Adrenal gland (tissue), 9 donors: ENCODE measurements at regions not wholly inside any gene's neighbourhood (a gene's known extent, or its start where the extent isn't known, plus 50 kb on each side); places are given as distances from the start of the nearest gene placed in this dataset.

Experiments used
- DNase-seq, 7 donors: peaks; one replicate each; pipeline ENCODE4 v3.0.0-alpha.2; 2019 to 2020
- H3K27ac ChIP-seq, 5 donors: fragments of 200-600 bp; sonication (generic) in 4 of 5; 1 replicate in 3 of 5; 2 replicates in 2 of 5; pipeline versions ENCODE4 v1.5.1 to v1.8.0; 2016 to 2020; ENCODE audit warnings: mild to moderate bottlenecking in 1 of 5
- H3K27me3 ChIP-seq: fragments of 200-600 bp; 2 replicates; pipeline ENCODE4 v1.8.0; 2021
- H3K36me3 ChIP-seq, 2 donors: fragments of 200-600 bp; replicated peaks in 1 of 2; 1 replicate in 1 of 2; 2 replicates in 1 of 2; pipeline versions ENCODE4 v1.5.1 to v1.8.0; 2018 to 2022
- H3K4me1 ChIP-seq, 2 donors: fragments of 200-600 bp; replicated peaks in 1 of 2; 1 replicate in 1 of 2; 2 replicates in 1 of 2; pipeline versions ENCODE4 v1.5.1 to v1.8.0; 2018 to 2021
- H3K4me3 ChIP-seq, 4 donors: fragments of 200-600 bp; sonication (generic) in 3 of 4; one replicate each; pipeline ENCODE4 v1.5.1; 2016 to 2018
- H3K9me3 ChIP-seq, 3 donors: fragments of 200-600 bp; sonication (generic) in 1 of 3; replicated peaks in 1 of 3; 1 replicate in 2 of 3; 2 replicates in 1 of 3; pipeline versions ENCODE4 v1.5.1 to v1.8.0; 2016 to 2021
- POLR2A ChIP-seq, 2 donors: fragments of 450-650 bp; IDR thresholded peaks; one replicate each; pipeline ENCODE4 v1.6.1; 2017; ENCODE audit warnings: antibody characterized with exemption in 2 of 2, mild to moderate bottlenecking in 2 of 2, moderate library complexity in 1 of 2
- WGBS, 4 donors: extraction: QIAGEN DNeasy Blood & Tissue Kit in 2 of 4; methylation state at CpG; one replicate each; pipeline versions ENCODE4 v1.1.5 to v1.1.7; 2013 to 2017; 5-methylcytosine and 5-hydroxymethylcytosine counted together
- intact Hi-C, 2 donors: fragments of 100-400 bp; cut with DNase I; formaldehyde crosslinking; loops; one replicate each; pipeline versions ENCODE4 v1.14.1 to v1.15.0; 2022 to 2023
- TF ChIP-seq, protein P1 (sequence below), 6 experiments: fragments of 450-650 bp in 4 of 6; fragments of 200-600 bp in 2 of 6; sonication (generic) in 1 of 6; IDR thresholded peaks; 1 replicate in 5 of 6; 2 replicates in 1 of 6; pipeline versions ENCODE4 v1.5.1 to v1.8.0; 2016 to 2021; ENCODE audit warnings: antibody characterized with exemption in 6 of 6, mild to moderate bottlenecking in 2 of 6, moderate library complexity in 1 of 6
- donor health status: healthy with polysubstance abuse.
- donor health status: Bipolar disorder and iron deficiency.
- donor health status: DM: yes; HTN: yes; CAD: no.
- donor health status: DM: no; HTN: no; CAD: no.
- donor health status: DM: no; HTN: no; CAD: no.

DNA sequence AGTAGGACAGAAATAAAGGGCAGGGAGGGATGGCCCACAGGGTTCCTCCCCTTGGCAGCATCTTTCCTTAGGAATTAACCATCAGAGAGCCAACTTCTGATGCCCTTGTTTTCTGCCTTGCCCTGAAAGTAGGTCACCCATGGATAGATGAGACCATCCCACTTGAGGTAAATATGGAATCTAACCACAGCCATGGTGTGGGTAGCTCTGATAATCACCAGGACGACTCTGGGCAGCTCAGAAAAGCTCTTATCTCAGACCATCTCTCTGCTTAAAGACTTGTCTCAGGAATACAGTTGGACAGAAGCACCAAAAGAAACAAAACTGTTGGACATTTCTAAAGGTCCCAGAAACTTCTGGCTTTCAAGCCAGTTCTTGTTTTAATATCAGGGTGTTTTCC is 101.4 kb upstream of the CELF4 start:
- WGBS, 4 donors: 9 to 37% (median 34%) methylated on average over 1 of the region's 1 CpG
- no peak for TF ChIP-seq POLR2A (IDR thresholded peaks at IDR 0.05)
- TF ChIP-seq, protein P1, sequence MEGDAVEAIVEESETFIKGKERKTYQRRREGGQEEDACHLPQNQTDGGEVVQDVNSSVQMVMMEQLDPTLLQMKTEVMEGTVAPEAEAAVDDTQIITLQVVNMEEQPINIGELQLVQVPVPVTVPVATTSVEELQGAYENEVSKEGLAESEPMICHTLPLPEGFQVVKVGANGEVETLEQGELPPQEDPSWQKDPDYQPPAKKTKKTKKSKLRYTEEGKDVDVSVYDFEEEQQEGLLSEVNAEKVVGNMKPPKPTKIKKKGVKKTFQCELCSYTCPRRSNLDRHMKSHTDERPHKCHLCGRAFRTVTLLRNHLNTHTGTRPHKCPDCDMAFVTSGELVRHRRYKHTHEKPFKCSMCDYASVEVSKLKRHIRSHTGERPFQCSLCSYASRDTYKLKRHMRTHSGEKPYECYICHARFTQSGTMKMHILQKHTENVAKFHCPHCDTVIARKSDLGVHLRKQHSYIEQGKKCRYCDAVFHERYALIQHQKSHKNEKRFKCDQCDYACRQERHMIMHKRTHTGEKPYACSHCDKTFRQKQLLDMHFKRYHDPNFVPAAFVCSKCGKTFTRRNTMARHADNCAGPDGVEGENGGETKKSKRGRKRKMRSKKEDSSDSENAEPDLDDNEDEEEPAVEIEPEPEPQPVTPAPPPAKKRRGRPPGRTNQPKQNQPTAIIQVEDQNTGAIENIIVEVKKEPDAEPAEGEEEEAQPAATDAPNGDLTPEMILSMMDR (IDR thresholded peaks at IDR 0.05): no peak
- no peak for DNase-seq
- intact Hi-C loops: no loop called here
- Histone ChIP-seq H3K27ac (no peak overlapping the region), H3K27me3 (no peaks in the 10 kb centered on the region), H3K4me1 (no peaks in the 10 kb centered on the region), H3K4me3 (no peak overlapping the region), H3K36me3 (no peaks in the 10 kb centered on the region), H3K9me3 (no peaks in the 10 kb centered on the region)

DNA sequence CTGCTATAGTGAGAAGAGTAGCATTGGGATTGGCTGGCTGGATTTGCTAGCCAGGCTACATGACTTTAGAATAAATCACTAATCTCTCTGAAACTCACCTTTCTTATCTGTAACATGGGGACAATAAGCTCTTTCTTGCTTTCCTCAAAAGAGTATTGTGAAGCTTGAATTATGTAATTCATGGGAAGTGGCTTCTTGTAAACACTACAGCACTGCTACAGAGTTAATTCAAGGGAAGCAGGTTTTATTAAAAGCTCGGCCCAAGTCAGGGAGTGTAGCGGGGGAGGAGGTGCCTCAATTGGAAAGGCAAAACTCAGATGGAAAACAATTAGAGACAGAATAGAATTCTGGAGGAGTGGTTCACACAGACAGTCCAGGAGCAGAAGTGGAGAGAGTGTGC is 100.9 kb upstream of the CELF4 start:
- Histone ChIP-seq H3K27me3 (no peaks in the 10 kb centered on the region), H3K27ac (no peak overlapping the region), H3K4me3 (no peak overlapping the region), H3K9me3 (no peaks in the 10 kb centered on the region), H3K4me1 (no peaks in the 10 kb centered on the region), H3K36me3 (no peaks in the 10 kb centered on the region)
- no peak for DNase-seq
- intact Hi-C loops: no loop called here
- TF ChIP-seq, protein P1 (IDR thresholded peaks at IDR 0.05): no peak
- TF ChIP-seq POLR2A (IDR thresholded peaks at IDR 0.05): no peak
- WGBS, 4 donors: 60 to 69% (median 67%) methylated on average over 2 of the region's 2 CpGs

DNA sequence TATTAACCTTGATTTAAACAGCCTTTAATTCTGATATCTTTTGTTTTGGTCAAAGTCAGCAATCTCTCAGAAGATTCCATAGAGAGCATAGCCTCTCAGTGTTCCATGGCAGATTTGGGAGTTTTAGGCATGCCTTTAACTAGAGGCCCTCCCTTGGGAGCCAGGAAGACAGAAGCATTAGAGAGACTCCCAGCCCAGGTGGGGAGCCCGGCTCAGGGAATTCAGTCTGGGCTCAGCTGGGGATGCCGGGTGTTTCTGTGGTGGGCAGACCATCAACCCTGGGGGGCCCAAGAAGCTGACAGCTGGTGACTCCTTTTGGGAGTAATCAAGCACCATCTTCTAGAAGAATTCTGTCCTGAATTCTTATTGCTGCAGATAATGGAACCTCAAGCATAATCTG is 99.7 kb upstream of the CELF4 start:
- Histone ChIP-seq H3K27ac (no peak overlapping the region), H3K9me3 (no peaks in the 10 kb centered on the region), H3K27me3 (no peaks in the 10 kb centered on the region), H3K4me3 (no peak overlapping the region), H3K36me3 (no peaks in the 10 kb centered on the region), H3K4me1 (no peaks in the 10 kb centered on the region)
- 92 to 100% (median 97%) methylated on average over 2 of the region's 2 CpGs for WGBS, 4 donors
- no peak for DNase-seq
- no peak for TF ChIP-seq POLR2A (IDR thresholded peaks at IDR 0.05)
- TF ChIP-seq, protein P1 (IDR thresholded peaks at IDR 0.05): no peak
- intact Hi-C loops: no loop called here

DNA sequence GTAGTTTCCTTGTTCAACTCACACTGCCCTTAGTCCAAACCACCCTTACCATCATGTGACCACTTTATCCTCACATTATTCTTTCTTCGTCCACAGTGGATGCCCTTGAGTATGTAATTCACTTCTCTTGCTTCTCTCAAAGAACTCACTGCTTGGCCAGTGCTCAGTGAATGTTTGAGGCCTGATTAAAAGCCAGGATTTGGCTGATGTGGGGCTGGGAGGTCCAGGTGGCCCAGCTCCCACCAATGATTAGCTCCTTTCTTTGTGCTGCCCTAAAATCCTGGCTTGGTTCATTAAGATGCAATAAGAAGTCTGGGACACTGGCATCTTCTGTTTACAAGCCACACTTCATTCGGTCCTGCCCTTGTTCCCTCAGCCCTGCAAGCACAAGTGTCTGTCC is 97.8 kb upstream of the CELF4 start:
- no peak for DNase-seq
- H3K27me3 ChIP-seq: no peaks in the 10 kb centered on the region
- H3K9me3 ChIP-seq: no peaks in the 10 kb centered on the region
- 62 to 80% (median 75%) methylated on average over 2 of the region's 2 CpGs for WGBS, 4 donors
- no peak overlapping the region for H3K4me3 ChIP-seq
- no peaks in the 10 kb centered on the region for H3K4me1 ChIP-seq
- H3K27ac ChIP-seq: no peak overlapping the region
- H3K36me3 ChIP-seq: no peaks in the 10 kb centered on the region
- TF ChIP-seq, protein P1 (IDR thresholded peaks at IDR 0.05): no peak
- no peak for TF ChIP-seq POLR2A (IDR thresholded peaks at IDR 0.05)
- intact Hi-C loops: no loop called here
